GM18507 (cell line): ENCODE measurements at regions not wholly inside any gene's neighbourhood (a gene's known extent, or its start where the extent isn't known, plus 50 kb on each side); places are given as distances from the start of the nearest gene placed in this dataset.

ENCODE experiments used
- DNase-seq: peaks from one replicate; pipeline ENCODE4 v3.0.0; 2011; ENCODE audit warnings: low read depth; ENCODE audit not compliant: insufficient read length; ENCODE audit errors: extremely low spot score
- FAIRE-seq: peaks from 2 replicates; lab custom pipeline; 2011; peaks lifted over from hg19 to GRCh38; lab: Jason Lieb, UNC

DNA sequence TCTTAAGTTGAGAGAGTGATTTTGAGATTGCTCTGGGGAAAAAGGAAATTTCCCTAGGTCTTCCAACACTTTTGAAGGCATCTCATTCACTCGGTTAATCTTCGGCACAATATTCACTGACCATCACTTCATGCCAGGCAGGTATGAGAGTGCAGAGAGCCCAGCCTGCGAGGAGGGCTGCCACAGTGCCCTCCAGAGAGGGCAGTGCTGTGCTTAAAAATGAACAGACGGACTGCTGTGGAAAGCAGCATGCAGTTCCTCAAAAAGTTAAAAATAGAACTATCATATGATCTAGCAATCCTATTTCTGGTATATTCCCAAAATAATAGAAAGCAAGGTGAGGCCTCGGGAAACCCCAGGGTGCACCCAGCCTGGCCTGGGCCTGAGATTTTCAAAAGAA lies 374.9 kb upstream of the RAB6C start:
- DNase-seq (no peak), FAIRE-seq (no peak)

DNA sequence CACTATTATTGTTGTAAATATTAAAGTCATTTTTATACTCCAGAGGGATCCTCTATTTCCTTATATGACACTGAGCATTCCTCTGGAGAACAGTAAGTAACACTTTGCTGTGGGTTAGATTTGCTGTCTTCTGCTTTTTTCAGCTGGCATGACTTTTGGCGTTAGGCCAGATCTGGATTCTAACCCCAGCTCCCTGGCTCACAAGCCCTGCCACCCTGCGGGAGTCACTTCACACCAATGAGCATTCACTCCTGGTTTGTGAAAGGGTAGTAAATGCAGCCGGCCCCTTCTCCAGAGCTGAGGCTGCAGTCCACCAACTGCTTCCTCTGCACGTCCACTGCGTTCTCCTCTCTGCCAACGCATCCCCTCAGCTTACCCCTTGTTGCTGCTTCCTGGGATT lies 373.8 kb upstream of the RAB6C start:
- DNase-seq: no peak
- no peak for FAIRE-seq

DNA sequence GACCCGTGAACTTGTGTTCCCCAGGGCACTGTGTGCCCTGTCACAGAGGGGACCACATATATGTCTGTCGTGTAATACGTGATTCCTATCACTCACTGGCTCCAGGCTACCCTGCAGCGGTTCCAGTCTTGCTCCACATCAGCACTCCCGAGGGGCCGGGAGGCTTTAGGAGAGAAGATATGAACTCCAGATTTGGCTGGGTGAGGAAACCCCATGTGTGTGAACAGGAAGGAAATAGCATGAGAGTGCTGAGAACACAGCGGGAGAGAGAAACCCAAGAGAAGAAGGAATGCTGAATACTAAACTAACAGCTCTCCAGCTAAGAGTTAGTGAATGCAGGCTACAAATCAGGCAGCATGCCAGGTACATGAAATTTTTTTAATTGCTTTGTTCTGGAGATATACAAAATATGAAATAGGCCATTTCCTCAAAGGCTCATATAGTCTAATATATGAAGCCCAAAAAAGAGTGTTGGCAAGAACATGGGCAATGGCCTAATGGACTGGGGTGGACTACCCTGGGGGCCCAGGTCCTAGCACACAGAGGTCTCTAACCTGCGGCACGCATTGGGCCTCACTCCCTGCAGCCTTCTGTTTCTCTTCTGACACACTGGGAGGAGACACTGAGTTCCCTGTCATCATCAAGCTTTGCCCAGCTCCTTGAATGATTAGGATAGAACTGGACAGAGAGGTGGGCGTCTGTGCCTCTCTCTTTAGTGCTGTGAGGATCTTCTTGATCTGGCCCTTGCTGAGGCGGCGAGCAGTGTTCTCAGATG lies 372.8 kb upstream of the RAB6C start:
- DNase-seq (no peak), FAIRE-seq (no peak)

DNA sequence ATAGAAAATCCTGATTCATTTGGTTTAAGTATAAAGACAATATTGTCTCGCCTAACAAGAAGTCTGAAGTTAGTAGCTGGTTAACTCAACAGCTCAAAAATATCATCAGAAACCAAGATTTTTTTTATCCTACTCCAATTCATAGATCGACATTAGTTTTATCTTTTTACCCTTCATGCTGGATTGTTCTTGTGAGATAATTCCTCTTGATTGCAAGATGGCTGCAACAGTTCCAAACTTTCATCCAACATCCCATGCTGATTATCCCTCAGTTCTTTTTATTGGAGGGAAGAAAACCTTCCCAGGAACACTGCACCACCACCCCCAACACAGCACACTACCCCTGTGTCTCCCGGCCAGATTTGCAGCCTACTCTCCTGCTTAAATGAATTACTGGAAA lies 370.2 kb upstream of the RAB6C start:
- DNase-seq: no peak
- FAIRE-seq: no peak

DNA sequence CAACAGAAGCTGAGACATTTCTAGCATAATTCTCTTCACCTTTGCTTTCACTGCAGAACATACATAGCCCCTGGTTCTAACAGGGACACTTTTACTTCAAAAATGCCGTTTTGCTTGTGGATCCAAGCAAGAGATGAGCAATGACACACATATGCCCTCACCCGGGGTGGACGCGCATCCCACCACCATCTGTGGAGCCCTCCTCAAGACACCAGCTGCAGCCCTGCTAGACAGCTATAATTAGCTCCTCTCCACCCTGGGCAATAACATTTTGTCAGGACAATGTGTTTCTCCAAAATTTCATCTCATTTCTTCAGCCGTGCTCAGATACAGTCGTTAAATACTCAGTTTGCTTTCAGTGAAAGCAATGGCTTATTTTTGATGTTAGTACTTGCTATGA lies 368.7 kb upstream of the RAB6C start:
- FAIRE-seq (no peak), DNase-seq (no peak)

DNA sequence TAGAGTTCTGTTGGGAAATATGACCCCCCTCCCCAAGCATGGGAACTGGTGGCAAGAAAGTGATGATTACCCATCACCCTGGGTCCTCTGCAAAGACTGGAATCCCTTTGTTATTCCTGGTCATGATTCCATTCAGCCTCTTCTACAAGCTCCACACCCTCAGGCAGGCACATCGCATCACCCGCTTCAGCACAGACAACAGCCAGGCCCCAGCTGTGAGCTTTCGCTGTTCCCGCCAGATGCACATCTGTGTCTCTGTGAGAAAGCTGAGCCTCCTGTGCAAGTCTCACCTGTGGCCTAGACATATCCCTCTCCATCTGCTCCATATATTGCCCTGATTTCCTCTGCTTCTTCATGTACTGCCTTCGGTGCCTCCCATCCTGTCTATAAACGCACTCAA lies 368.0 kb upstream of the RAB6C start:
- no peak for FAIRE-seq

DNA sequence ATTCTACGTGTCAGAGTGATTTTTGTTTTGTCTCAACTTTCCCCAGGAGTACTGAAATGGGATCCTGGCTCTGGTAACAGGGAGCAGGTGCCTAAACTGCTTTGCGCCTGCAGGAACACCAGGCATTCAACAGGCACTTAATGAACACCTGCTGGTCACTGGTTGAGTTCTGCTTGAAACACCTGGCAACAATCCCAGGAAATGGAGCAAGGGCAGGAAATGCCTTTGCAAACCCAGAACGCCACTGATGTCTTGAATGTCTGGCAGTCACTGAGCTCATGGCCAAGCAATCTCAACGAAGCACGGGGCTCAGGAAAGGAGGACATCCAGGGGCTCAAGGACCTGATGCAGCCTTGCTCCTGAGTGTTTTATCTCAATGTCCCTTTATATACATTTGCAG lies 360.0 kb upstream of the RAB6C start:
- DNase-seq: no peak
- no peak for FAIRE-seq

More for the DNA sequence above, 368.0 kb upstream of the RAB6C start:
- DNase-seq: no peak

DNA sequence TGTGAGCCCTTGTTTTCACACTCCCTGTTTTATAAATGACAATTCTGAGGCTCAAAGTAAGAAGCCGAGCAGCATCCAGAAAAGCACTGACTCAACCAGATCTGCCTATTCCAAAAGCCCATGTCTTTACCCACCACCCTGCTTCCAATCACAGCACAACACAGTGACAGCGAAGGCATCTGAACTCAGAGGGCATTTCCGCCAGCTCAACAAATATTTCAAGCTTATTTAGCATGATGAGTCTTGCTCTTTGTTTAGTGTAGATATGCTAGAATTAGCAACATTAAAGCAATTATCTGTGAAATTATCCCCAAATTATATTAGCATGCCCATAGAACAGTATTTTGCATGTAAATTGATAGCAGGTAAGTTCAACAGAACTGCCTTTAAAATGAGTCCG lies 359.1 kb upstream of the RAB6C start:
- no peak for FAIRE-seq
- no peak for DNase-seq

DNA sequence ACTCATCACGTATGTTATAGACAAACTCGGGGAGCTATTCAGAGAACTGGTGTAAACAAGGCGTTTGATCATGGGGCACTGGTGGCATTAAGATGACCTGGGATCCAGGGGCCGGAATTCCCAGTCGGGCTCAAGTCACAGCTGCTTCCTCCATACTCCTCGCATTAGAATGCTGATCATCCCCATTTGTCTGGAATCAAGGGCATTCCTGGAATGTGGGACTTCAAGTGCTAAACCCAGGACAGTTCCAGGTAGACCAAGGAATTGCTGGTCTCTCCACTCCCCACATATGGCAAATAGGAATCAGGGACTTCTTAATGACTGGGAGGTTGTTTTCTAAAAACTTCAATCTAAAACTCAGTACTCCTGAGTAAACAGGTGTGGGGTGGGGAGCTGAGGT lies 355.7 kb upstream of the RAB6C start:
- no peak for FAIRE-seq
- DNase-seq: no peak

DNA sequence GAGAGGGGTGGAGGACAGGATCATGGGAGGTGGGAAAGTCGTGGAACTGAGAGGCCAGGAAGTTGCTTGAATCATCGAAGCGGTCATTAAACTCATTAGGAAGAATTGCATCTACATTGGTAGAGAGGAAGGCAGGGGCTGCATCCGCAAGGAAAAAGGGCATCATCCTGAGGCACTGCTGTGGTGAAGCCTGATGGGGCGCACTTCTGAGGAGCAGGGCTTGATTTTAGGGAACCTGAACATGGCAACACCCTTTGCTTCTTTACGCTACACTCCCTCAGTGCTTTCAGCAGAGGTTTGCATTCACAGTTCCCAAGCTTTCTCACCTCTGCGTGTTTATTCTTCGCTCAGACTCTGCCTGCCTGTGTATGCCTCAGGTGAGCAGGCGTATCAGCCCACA lies 352.0 kb upstream of the RAB6C start:
- FAIRE-seq (no peak), DNase-seq (no peak)

DNA sequence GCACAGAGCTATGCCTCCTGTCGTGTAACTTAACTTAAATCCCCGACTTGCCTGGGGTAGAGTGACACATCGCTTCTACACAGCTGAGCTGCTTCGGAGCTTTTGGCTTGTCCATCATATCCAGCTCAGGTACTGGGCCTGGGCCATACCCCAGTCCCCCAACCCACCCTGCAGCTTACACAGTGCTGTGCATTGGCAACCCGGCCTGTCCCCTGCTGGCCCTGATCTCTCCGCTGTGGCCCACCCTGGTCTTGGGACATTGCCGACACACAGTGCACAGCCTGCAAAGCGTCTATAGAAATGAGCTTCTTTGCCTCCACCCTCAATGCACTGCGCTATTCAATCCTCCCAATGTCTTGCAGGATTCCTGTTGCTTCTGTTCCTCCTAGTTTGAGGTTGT lies 342.8 kb upstream of the RAB6C start:
- FAIRE-seq: no peak
- no peak for DNase-seq

DNA sequence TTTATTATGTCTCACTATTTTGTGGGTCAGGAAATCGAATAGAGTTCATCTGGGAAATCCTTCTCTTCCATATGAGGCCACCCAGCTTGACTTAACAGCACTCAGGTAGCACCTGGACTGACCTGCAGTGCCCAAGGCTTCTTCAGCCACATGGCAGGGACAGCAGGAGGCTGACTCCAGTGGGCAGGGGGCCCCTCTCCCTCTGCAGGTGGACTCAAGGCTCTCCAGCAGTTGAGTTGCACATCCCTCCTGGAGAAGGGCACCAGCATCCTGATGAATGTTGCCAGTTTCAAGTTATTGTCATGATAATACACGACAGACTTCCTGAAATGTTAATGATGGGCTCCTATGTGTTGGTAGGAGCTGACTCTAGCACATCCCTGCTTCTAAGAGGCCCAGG lies 338.1 kb upstream of the RAB6C start:
- DNase-seq (no peak), FAIRE-seq (no peak)

DNA sequence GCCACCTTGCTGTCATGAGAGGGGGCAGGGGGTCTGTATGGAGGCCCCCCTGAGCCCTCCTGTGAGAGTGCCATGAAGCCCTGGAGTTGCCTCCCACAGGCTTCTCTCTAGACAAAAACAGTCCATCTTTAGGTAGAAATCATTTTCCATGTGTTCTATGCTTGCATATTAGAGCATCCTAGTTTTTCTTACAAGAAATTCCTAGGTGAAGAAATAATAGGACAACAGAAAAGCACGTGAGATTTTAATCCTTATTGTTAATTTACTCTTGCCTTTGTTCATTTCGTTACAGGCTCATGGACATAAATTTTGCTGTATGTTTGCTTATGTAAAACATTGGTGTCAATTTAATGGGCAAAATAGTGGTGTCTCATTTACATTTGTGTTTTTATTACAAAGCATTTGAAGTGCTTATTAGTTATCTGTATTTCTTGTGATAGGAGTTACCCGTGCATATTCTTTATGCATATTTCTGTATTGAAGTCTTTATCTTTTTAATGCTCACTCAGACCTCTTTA lies 336.9 kb upstream of the RAB6C start:
- no peak for FAIRE-seq

DNA sequence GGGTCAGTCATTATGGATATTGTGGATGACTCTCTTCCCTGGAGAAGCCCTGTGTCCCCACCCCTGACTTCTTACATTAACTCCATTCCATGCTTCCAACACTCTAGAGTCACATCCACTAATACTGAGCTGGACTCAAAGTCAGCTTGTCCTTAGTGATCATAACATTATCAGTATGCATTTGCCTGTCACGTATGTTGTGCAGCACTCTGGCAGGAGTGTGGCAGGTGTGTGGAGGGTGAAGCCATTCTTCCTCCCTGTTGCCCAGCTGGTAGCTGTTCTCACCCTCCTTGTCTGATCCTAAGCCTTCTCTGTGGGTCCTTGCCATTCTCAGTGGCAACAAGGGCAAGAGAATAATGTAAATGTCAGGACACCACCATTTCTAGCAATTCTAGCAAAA lies 334.1 kb upstream of the RAB6C start:
- FAIRE-seq: no peak

More for the DNA sequence above, 336.9 kb upstream of the RAB6C start:
- no peak for DNase-seq

DNA sequence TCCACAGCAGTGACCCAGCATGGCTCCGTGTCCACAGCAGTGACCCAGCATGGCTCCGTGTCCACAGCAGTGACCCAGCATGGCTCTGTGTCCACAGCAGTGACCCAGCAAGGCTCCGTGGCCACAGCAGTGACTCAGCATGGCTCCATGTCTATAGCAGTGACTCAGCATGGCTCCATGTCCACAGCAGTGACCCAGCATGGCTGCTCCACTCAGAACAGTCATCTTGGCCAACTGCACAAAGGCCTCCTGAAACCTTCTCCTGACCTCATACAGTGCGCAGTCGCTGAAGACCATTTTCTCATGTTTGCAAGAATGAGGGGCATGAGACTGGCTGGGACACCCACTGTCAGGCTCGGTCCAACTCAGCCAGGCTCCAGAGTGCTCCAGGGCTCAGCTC lies 333.4 kb upstream of the RAB6C start:
- DNase-seq (no peak), FAIRE-seq (no peak)

More for the DNA sequence above, 334.1 kb upstream of the RAB6C start:
- DNase-seq: no peak

DNA sequence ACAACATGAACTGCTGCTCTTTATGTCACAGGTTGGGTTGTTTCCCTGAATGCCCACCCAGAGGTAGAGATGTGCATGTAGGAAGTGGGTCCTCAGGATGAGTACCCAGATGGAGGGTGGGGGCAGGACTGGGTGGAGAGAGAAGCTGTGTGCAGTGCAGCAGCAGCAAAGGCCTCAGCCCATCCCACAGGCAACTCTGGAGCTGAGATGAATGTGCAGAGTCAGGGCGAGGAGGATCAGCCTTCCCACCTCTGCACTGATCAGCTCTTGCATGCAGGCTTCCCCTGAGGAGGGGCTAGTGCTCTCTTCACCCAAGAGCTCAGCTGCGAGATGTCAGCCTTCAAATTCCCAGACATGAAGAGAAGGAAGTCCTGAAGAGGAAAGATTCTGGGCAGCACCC lies 326.2 kb upstream of the RAB6C start:
- no peak for FAIRE-seq

DNA sequence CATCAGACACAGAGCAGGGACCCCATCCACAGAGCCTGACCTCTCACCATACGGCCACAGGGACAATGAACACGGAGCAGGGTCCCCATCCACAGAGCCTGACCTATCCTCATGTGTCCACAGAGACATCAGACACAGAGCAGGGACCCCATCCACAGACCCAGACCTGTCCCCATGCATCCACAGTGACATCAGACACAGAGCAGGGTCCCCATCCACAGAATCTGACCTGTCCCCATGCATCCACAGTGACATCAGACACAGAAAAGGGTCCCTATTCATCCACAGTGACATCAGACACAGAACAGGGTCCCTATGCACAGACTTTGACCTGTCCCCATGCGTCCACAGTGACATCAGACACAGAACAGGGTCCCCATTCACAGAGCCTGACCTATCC lies 325.1 kb upstream of the RAB6C start:
- no peak for FAIRE-seq
- no peak for DNase-seq

More for the DNA sequence above, 326.2 kb upstream of the RAB6C start:
- no peak for DNase-seq

DNA sequence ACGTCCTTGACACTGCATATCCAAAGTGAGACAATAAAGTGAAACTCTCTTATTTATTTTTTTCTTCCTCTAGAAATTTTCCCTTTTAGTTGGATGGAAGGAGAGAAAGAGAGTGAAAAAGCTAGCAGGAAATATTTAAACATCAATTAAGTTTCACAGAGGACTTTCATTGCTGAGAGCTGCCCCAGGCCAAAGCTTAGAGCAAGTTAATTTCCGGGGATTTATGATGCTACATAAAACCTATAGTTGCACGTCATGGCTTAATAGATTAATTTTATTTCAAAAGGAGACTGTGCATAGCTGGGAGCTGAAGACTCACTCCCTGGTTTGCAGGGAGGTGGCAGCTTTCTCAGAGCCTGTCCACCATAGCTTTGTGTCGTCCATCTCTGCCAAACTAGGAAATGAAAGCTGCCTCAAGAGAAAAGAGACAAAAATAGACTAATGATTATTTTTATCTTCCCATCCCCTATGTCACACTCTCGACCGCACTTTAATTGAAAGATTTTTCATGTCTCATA lies 323.3 kb upstream of the RAB6C start:
- FAIRE-seq (no peak), DNase-seq (no peak)

DNA sequence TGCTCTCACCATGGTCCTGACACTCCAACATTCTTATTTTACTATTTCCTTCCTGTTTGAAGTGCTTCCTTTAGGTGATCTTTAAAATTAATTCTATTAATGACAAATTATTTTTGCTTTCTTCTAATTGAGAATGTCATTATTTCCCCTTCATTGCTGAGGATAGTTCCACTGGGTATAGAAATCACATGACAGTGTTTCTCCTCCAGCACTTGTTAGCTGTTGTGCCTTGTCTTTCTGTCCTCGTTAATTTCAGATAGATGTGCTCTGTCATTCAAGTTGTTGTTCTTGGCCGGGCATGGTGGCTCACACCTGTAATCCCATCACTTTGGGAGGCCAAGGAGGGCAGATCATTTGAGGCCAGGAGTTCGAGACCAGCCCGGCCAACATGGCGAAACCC lies 321.0 kb upstream of the RAB6C start:
- DNase-seq (no peak), FAIRE-seq (no peak)

DNA sequence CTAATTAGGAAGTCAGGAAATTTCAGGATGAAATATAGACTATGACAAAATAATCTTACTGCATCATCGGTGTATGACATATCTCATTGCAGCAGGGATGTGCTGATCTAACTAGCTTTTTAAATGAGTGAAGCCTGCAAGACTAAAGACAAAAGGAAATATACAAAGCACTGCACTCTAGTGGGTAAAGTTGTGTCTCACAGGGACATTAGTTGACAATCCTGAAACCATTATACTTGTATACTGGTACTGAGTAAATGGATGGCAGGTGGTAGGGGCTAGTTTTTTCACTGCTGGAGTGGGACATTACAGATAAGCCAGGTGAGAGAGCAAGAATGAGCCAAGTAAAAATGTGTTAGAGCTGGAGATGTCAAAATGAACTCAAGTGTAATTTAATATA lies 317.5 kb upstream of the RAB6C start:
- no peak for DNase-seq
- FAIRE-seq: no peak

DNA sequence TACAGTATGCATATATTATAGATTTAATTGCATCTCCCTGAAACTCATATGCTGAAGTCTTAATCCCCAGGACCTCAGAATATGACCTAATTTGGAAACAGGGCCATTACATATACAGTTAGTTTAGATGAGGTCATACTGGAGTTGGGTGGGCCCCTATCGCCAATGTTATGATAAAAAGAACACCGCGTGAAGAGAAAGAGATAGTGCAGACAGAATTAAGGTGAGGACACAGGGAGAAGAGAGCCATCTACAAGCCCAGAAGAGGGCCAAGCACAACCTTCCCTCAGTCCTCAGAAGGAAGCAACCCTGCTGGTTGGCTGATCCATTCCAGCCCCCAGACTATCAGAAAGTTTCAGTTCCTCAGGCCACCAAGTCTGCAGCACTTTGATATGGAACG lies 311.9 kb upstream of the RAB6C start:
- no peak for FAIRE-seq
- DNase-seq: no peak
